AG04449 (cell line): ENCODE measurements at regions not wholly inside any gene's neighbourhood (a gene's known extent, or its start where the extent isn't known, plus 50 kb on each side); places are given as distances from the start of the nearest gene placed in this dataset.

Experiments
- CTCF ChIA-PET: fragments of 350-600 bp; formaldehyde crosslinking; extraction: SDS; loops from one replicate; lab custom pipeline; 2021; ENCODE audit warnings: antibody characterized with exemption; lab: Yijun Ruan, JAX
- POLR2A ChIA-PET: fragments of 400-600, 350-600 bp; formaldehyde crosslinking; extraction: SDS; loops from one replicate; lab custom pipeline; 2020; ENCODE audit warnings: antibody characterized with exemption, inconsistent platforms; lab: Yijun Ruan, JAX
- DNase-seq: peaks from one replicate; pipeline ENCODE4 v3.0.0-alpha.2; 2010; ENCODE audit warnings: low read depth, low spot score
- H3K4me3 ChIP-seq: 2 replicates; pipeline ENCODE4 v1.5.1; 2011; ENCODE audit warnings: low read depth, mild to moderate bottlenecking, control low read depth, low read length
- CTCF ChIP-seq: IDR thresholded peaks from one replicate; pipeline ENCODE4 v1.5.1; 2011; ENCODE audit warnings: mild to moderate bottlenecking, moderate library complexity, low read length, control low read depth, inconsistent platforms; ENCODE audit not compliant: insufficient read depth; ENCODE audit errors: missing control alignments

- POLR2A ChIA-PET, result no interaction called here
- CTCF ChIA-PET, result no interaction called here
- no peak overlapping the region for H3K4me3 ChIP-seq
- no peak for DNase-seq
- TF ChIP-seq CTCF, result no peak
Measured at GRCh38 chr6:77172578-77172977, 290.7 kb downstream of the HTR1B start.

GRCh38 chr6:77159730-77160129 lies 303.6 kb downstream of the HTR1B start:
- TF ChIP-seq CTCF, result no peak
- POLR2A ChIA-PET, result no interaction called here
- CTCF ChIA-PET, result no interaction called here
- no peak overlapping the region for H3K4me3 ChIP-seq
- DNase-seq, result no peak

GRCh38 chr6:77151241-77151640 lies 312.1 kb downstream of the HTR1B start:
- CTCF ChIA-PET, result no interaction called here
- no peak for TF ChIP-seq CTCF
- no peak overlapping the region for H3K4me3 ChIP-seq
- no peak for DNase-seq
- POLR2A ChIA-PET, result no interaction called here

- no peak for TF ChIP-seq CTCF
- H3K4me3 ChIP-seq, result no peak overlapping the region
- ChIA-PET CTCF (no interaction called here), POLR2A (no interaction called here)
- no peak for DNase-seq
Measured at GRCh38 chr6:77150736-77151135, 312.6 kb downstream of the HTR1B start.

GRCh38 chr6:77145244-77145643 lies 318.0 kb downstream of the HTR1B start:
- no peak for TF ChIP-seq CTCF
- no peak for DNase-seq
- CTCF ChIA-PET, result no interaction called here
- POLR2A ChIA-PET, result no interaction called here
- H3K4me3 ChIP-seq, result no peak overlapping the region

- CTCF ChIA-PET, result no interaction called here
- H3K4me3 ChIP-seq, result no peak overlapping the region
- DNase-seq, result no peak
- TF ChIP-seq CTCF, result no peak
- POLR2A ChIA-PET, result no interaction called here
Measured at GRCh38 chr6:77143659-77144447, 319.4 kb downstream of the HTR1B start.
